Vagina (tissue), 2 donors: ENCODE measurements at regions not wholly inside any gene's neighbourhood (a gene's known extent, or its start where the extent isn't known, plus 50 kb on each side); places are given as distances from the start of the nearest gene placed in this dataset.

ENCODE experiments used
- POLR2A ChIP-seq, 2 donors: fragments of 450-650 bp; IDR thresholded peaks; one replicate each; pipeline ENCODE4 v1.6.1; 2017; ENCODE audit warnings: antibody characterized with exemption in 2 of 2, mild to moderate bottlenecking in 2 of 2, moderate library complexity in 2 of 2
- POLR2AphosphoS5 ChIP-seq, 2 donors: sonication (generic); formaldehyde crosslinking; IDR thresholded peaks; one replicate each; pipeline ENCODE4 v1.9.0; 2017; ENCODE audit warnings: antibody characterized with exemption in 2 of 2, mild to moderate bottlenecking in 2 of 2, low read depth in 1 of 2; ENCODE audit not compliant: insufficient read depth in 1 of 2
- TF ChIP-seq, protein P1 (sequence below), 3 experiments: fragments of 450-650 bp in 2 of 3; fragments of 200-600 bp in 1 of 3; sonication (generic) in 1 of 3; IDR thresholded peaks; one replicate each; pipeline ENCODE4 v1.5.1; 2017 to 2019; ENCODE audit warnings: antibody characterized with exemption in 3 of 3, mild to moderate bottlenecking in 2 of 3, moderate library complexity in 2 of 3

DNA sequence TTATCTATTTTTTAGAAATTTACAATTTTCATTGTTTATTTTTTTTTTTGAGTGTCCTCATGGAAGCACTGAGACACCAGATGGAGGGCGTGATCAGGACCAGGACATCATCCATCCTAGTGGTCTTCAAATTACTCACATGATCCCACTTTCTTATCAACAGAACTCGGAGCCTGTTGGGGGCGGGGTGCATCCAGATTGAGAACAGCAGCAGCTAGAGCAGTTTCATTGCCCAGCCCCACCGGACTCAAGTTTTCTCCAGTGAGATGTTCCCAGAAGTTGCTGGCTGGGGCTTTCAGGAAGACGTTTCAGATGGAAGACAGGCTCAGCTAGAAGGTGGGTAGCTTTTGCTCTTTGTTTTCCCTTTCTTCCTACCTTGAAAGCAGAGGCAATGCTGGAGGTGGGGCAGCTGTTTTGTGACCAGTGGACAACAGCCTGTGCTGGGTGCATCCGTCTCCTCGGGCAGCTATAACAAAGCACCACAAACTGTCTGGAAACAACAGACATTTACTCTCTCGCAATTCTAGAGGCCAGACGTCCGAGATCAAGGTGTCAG is 562.1 kb downstream of the TBC1D22A start:
- no peak for TF ChIP-seq POLR2AphosphoS5 (IDR thresholded peaks at IDR 0.05; ENCODE audit: insufficient read depth in 1 of 2, low read depth in 1 of 2)
- TF ChIP-seq, protein P1, sequence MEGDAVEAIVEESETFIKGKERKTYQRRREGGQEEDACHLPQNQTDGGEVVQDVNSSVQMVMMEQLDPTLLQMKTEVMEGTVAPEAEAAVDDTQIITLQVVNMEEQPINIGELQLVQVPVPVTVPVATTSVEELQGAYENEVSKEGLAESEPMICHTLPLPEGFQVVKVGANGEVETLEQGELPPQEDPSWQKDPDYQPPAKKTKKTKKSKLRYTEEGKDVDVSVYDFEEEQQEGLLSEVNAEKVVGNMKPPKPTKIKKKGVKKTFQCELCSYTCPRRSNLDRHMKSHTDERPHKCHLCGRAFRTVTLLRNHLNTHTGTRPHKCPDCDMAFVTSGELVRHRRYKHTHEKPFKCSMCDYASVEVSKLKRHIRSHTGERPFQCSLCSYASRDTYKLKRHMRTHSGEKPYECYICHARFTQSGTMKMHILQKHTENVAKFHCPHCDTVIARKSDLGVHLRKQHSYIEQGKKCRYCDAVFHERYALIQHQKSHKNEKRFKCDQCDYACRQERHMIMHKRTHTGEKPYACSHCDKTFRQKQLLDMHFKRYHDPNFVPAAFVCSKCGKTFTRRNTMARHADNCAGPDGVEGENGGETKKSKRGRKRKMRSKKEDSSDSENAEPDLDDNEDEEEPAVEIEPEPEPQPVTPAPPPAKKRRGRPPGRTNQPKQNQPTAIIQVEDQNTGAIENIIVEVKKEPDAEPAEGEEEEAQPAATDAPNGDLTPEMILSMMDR (IDR thresholded peaks at IDR 0.05), result no peak
- TF ChIP-seq POLR2A (IDR thresholded peaks at IDR 0.05), result no peak
